Middle frontal gyrus (tissue), 1 donor: ENCODE measurements at regions not wholly inside any gene's neighbourhood (a gene's known extent, or its start where the extent isn't known, plus 50 kb on each side); places are given as distances from the start of the nearest gene placed in this dataset.

Experiments used
- DNase-seq: peaks from one replicate; pipeline ENCODE4 v3.0.0-alpha.2; 2015; ENCODE audit warnings: low spot score; ENCODE audit errors: extremely low spot score

- no peak for DNase-seq
These were observed 697.8 kb downstream of the GATA3 start for GRCh38 chr10:8752146-8752843.

- no peak for DNase-seq
These were observed 703.5 kb downstream of the GATA3 start for GRCh38 chr10:8758029-8758428.

GRCh38 chr10:8766899-8767298, 712.4 kb downstream of the GATA3 start:
- DNase-seq = no peak

- no peak for DNase-seq
These were observed 713.1 kb downstream of the GATA3 start for GRCh38 chr10:8767591-8767990.

- DNase-seq = no peak
These were observed 713.9 kb downstream of the GATA3 start for GRCh38 chr10:8768341-8768740.

GRCh38 chr10:8768852-8769251, 714.4 kb downstream of the GATA3 start:
- DNase-seq = no peak

- no peak for DNase-seq
These were observed 722.6 kb downstream of the GATA3 start for GRCh38 chr10:8776926-8777622.

GRCh38 chr10:8778713-8779112, 724.2 kb downstream of the GATA3 start:
- DNase-seq = no peak

GRCh38 chr10:8787649-8788048, 733.2 kb downstream of the GATA3 start:
- DNase-seq = no peak

GRCh38 chr10:8790390-8790789, 735.9 kb downstream of the GATA3 start:
- DNase-seq = no peak

GRCh38 chr10:8794860-8795259, 740.4 kb downstream of the GATA3 start:
- no peak for DNase-seq

GRCh38 chr10:8800426-8800825, 745.9 kb downstream of the GATA3 start:
- DNase-seq = no peak

- DNase-seq = no peak
These were observed 749.5 kb downstream of the GATA3 start for GRCh38 chr10:8803992-8804391.

GRCh38 chr10:8810677-8811076, 756.2 kb downstream of the GATA3 start:
- no peak for DNase-seq

- no peak for DNase-seq
These were observed 756.7 kb downstream of the GATA3 start for GRCh38 chr10:8811201-8811600.

GRCh38 chr10:8815969-8816368, 761.5 kb downstream of the GATA3 start:
- DNase-seq = no peak

- no peak for DNase-seq
These were observed 762.8 kb downstream of the GATA3 start for GRCh38 chr10:8817299-8817698.

- no peak for DNase-seq
These were observed 771.1 kb downstream of the GATA3 start for GRCh38 chr10:8825611-8826010.

- no peak for DNase-seq
These were observed 775.1 kb downstream of the GATA3 start for GRCh38 chr10:8829592-8829991.

- no peak for DNase-seq
These were observed 775.6 kb downstream of the GATA3 start for GRCh38 chr10:8830048-8830447.

- DNase-seq = no peak
These were observed 776.4 kb downstream of the GATA3 start for GRCh38 chr10:8830876-8831275.

GRCh38 chr10:8835453-8836167, 781.1 kb downstream of the GATA3 start:
- DNase-seq = no peak
